CD14-positive monocyte (primary cell): ENCODE measurements at regions not wholly inside any gene's neighbourhood (a gene's known extent, or its start where the extent isn't known, plus 50 kb on each side); places are given as distances from the start of the nearest gene placed in this dataset.

Experiments
- DNase-seq, 3 donors: peaks; one replicate each; pipeline ENCODE4 v3.0.0-alpha.2; 2011 to 2022
- H2AFZ ChIP-seq: 2 replicates; pipeline ENCODE4 v1.6.0; 2012; ENCODE audit warnings: mild to moderate bottlenecking, low read depth, low read length, inconsistent platforms; ENCODE audit not compliant: insufficient read depth, poor library complexity, severe bottlenecking
- H3K27ac ChIP-seq, 2 donors: 1 replicate in 1 of 2; 2 replicates in 1 of 2; pipeline ENCODE4 v1.5.1; 2012 to 2013; ENCODE audit warnings: low read length in 2 of 2, control low read depth in 1 of 2, inconsistent platforms in 1 of 2, low read depth in 1 of 2, mild to moderate bottlenecking in 1 of 2
- H3K27me3 ChIP-seq, 2 donors: one replicate each; pipeline versions ENCODE4 v1.6.0 to v1.6.1; 2011 to 2013; ENCODE audit warnings: low read length in 2 of 2; ENCODE audit not compliant: control insufficient read depth in 2 of 2, insufficient read depth in 2 of 2
- H3K36me3 ChIP-seq, 2 donors: replicated peaks in 1 of 2; 1 replicate in 1 of 2; 2 replicates in 1 of 2; pipeline versions ENCODE4 v1.5.1 to v1.6.1; 2012 to 2013; ENCODE audit warnings: low read length in 2 of 2, control low read depth in 1 of 2, inconsistent platforms in 1 of 2, mild to moderate bottlenecking in 1 of 2; ENCODE audit not compliant: insufficient read depth in 2 of 2, control insufficient read depth in 1 of 2
- H3K4me1 ChIP-seq, 2 donors: 1 replicate in 1 of 2; 2 replicates in 1 of 2; pipeline versions ENCODE4 v1.5.1 to v1.6.1; 2012 to 2013; ENCODE audit warnings: low read length in 2 of 2, control low read depth in 1 of 2, inconsistent platforms in 1 of 2, mild to moderate bottlenecking in 1 of 2, moderate library complexity in 1 of 2; ENCODE audit not compliant: insufficient read depth in 2 of 2, control insufficient read depth in 1 of 2
- H3K4me2 ChIP-seq: replicated peaks from 2 replicates; pipeline ENCODE3; 2012; ENCODE audit warnings: low read length, moderate library complexity, mild to moderate bottlenecking; ENCODE audit not compliant: poor library complexity, severe bottlenecking; ENCODE audit errors: extremely low read depth
- H3K4me3 ChIP-seq, 3 experiments: fragments of 200-600 bp in 1 of 3; sonication (generic) in 1 of 3; replicated peaks in 1 of 3; 1 replicate in 2 of 3; 2 replicates in 1 of 3; pipeline ENCODE4 v1.5.1; 2011 to 2013; ENCODE audit warnings: low read length in 3 of 3, mild to moderate bottlenecking in 3 of 3, control low read depth in 2 of 3, low read depth in 2 of 3, inconsistent platforms in 1 of 3, moderate library complexity in 1 of 3
- H3K79me2 ChIP-seq: 2 replicates; pipeline ENCODE4 v1.6.0; 2012; ENCODE audit warnings: mild to moderate bottlenecking, control low read depth, inconsistent platforms, low read length, moderate library complexity; ENCODE audit not compliant: insufficient read depth
- H3K9ac ChIP-seq: 2 replicates; pipeline ENCODE4 v1.6.0; 2017; ENCODE audit warnings: low read length, mild to moderate bottlenecking; ENCODE audit not compliant: insufficient read depth, poor library complexity, severe bottlenecking
- H3K9me3 ChIP-seq, 2 donors: replicated peaks in 1 of 2; 1 replicate in 1 of 2; 2 replicates in 1 of 2; pipeline versions ENCODE4 v1.5.1 to v1.6.1; 2012 to 2013; ENCODE audit warnings: low read length in 2 of 2, control low read depth in 1 of 2; ENCODE audit not compliant: control insufficient read depth in 1 of 2, insufficient read depth in 1 of 2
- H4K20me1 ChIP-seq: 2 replicates; pipeline ENCODE4 v1.6.0; 2012; ENCODE audit warnings: mild to moderate bottlenecking, low read length, control low read depth, moderate library complexity; ENCODE audit not compliant: insufficient read depth
- H3K27ac Mint-ChIP-seq, 7 donors: one replicate each; pipeline ENCODE4 v1.8.0; 2020; ENCODE audit warnings: mild to moderate bottlenecking in 7 of 7, mixed read lengths in 7 of 7, moderate library complexity in 6 of 7, inconsistent platforms in 2 of 7
- H3K27me3 Mint-ChIP-seq, 3 donors: one replicate each; pipeline ENCODE4 v1.8.0; 2021 to 2022; ENCODE audit warnings: low read depth in 3 of 3, mild to moderate bottlenecking in 3 of 3, mixed read lengths in 3 of 3, moderate library complexity in 3 of 3, inconsistent platforms in 1 of 3
- H3K36me3 Mint-ChIP-seq, 2 donors: one replicate each; pipeline ENCODE4 v1.8.0; 2020; ENCODE audit warnings: mixed read lengths in 2 of 2, inconsistent platforms in 1 of 2, mild to moderate bottlenecking in 1 of 2
- H3K4me1 Mint-ChIP-seq: one replicate; pipeline ENCODE4 v1.8.0; 2020; ENCODE audit warnings: mild to moderate bottlenecking, mixed read lengths
- H3K4me3 Mint-ChIP-seq, 2 donors: one replicate each; pipeline ENCODE4 v1.8.0; 2020; ENCODE audit warnings: mild to moderate bottlenecking in 2 of 2, mixed read lengths in 2 of 2, moderate library complexity in 1 of 2
- H3K9me3 Mint-ChIP-seq, 7 donors: one replicate each; pipeline ENCODE4 v1.8.0; 2020 to 2022; ENCODE audit warnings: mixed read lengths in 7 of 7, mild to moderate bottlenecking in 6 of 7, moderate library complexity in 6 of 7, inconsistent platforms in 2 of 7
- CTCF ChIP-seq: fragments of 200-600 bp; IDR thresholded peaks from one replicate; pipeline ENCODE4 v1.8.0; 2022; ENCODE audit warnings: antibody characterized with exemption, mild to moderate bottlenecking
- WGBS: methylation state at CpG from one replicate; pipeline ENCODE4 v1.1.5; 2013; ENCODE audit warnings: missing lambda C conversion rate; ENCODE audit not compliant: insufficient coverage; 5-methylcytosine and 5-hydroxymethylcytosine counted together
- intact Hi-C, 2 donors: fragments of 100-400 bp; cut with micrococcal nuclease; formaldehyde crosslinking; loops; one replicate each; pipeline versions ENCODE4 v1.15.0 to v1.15.1; 2023

- Histone ChIP-seq H3K27ac (no peak overlapping the region), H3K79me2 (no peaks in the 10 kb centered on the region), H3K4me3 (no peak overlapping the region), H3K4me2 (no peak overlapping the region), H2AFZ (no peak overlapping the region), H3K36me3 (no peaks in the 10 kb centered on the region), H3K4me1 (no peaks in the 10 kb centered on the region), H3K27me3 (no peaks in the 10 kb centered on the region), H4K20me1 (no peaks in the 10 kb centered on the region), H3K9me3 (no peaks in the 10 kb centered on the region), H3K9ac (no peak overlapping the region)
- no peaks in the 10 kb centered on the region for H3K4me1 Mint-ChIP-seq
- WGBS: 30% methylated on average over 14 of the region's 15 CpGs
- peaks cover 2 to 9% (median 7%) of the 10 kb centered on the region in 3 donors for H3K27me3 Mint-ChIP-seq
- no peaks in the 10 kb centered on the region for H3K36me3 Mint-ChIP-seq
- TF ChIP-seq CTCF: no peak
- peaks cover 0 to 7% (median 2%) of the 10 kb centered on the region in 7 donors for H3K9me3 Mint-ChIP-seq
- intact Hi-C loops: no loop called here
- H3K27ac Mint-ChIP-seq: no peak overlapping the region
- no peak for DNase-seq
- no peak overlapping the region for H3K4me3 Mint-ChIP-seq
Measured at GRCh38 chr16:5450409-5451104, 353.0 kb upstream of the EEF2KMT start.

GRCh38 chr16:5449901-5450300 is 352.3 kb upstream of the EEF2KMT start:
- intact Hi-C loops: no loop called here
- no peaks in the 10 kb centered on the region for H3K27me3 ChIP-seq
- H3K4me3 Mint-ChIP-seq: no peak overlapping the region
- no peak overlapping the region for H3K27ac Mint-ChIP-seq
- no peak overlapping the region for H2AFZ ChIP-seq
- no peaks in the 10 kb centered on the region for H3K36me3 ChIP-seq
- H3K4me1 ChIP-seq: no peaks in the 10 kb centered on the region
- no peak for TF ChIP-seq CTCF
- no CpG with 5 or more reads among the region's 1 CpG for WGBS
- no peaks in the 10 kb centered on the region for H3K36me3 Mint-ChIP-seq
- H3K9ac ChIP-seq: no peak overlapping the region
- no peak overlapping the region for H3K4me3 ChIP-seq
- peaks cover 2 to 9% (median 7%) of the 10 kb centered on the region in 3 donors for H3K27me3 Mint-ChIP-seq
- no peak overlapping the region for H3K4me2 ChIP-seq
- DNase-seq: no peak
- no peaks in the 10 kb centered on the region for H3K4me1 Mint-ChIP-seq
- no peaks in the 10 kb centered on the region for H4K20me1 ChIP-seq
- H3K27ac ChIP-seq: no peak overlapping the region
- H3K9me3 ChIP-seq: no peaks in the 10 kb centered on the region
- H3K9me3 Mint-ChIP-seq: peaks cover 0 to 7% (median 1%) of the 10 kb centered on the region in 7 donors
- no peaks in the 10 kb centered on the region for H3K79me2 ChIP-seq
